ENCODE measurements at regions not wholly inside any gene's neighbourhood (a gene's known extent, or its start where the extent isn't known, plus 50 kb on each side); places are given as distances from the start of the nearest gene placed in this dataset.

GRCh38 chr14:34122081-34122480, 171.2 kb upstream of the EGLN3 start (continued):
- no peak for TF ChIP-seq E2F8 (IDR thresholded peaks at IDR 0.05; ENCODE audit: low read depth, partially characterized antibody)
- TF ChIP-seq MTA3 (IDR thresholded peaks at IDR 0.05; ENCODE audit: borderline replicate concordance): no peak
- no peak for TF ChIP-seq JUN (IDR thresholded peaks at IDR 0.05; ENCODE audit: borderline replicate concordance, low read depth, low read length)
- no peak for TF ChIP-seq JUN (CRISPR knock-in tag; IDR thresholded peaks at IDR 0.05; ENCODE audit: borderline replicate concordance)
- TF ChIP-seq ZHX1 (conservative IDR thresholded peaks at IDR 0.05; ENCODE audit: low read length): no peak

Data from K562 (cell line).